Left ventricle myocardium superior (tissue), 1 donor: ENCODE measurements at regions not wholly inside any gene's neighbourhood (a gene's known extent, or its start where the extent isn't known, plus 50 kb on each side); places are given as distances from the start of the nearest gene placed in this dataset.
"Not testable (repeated sequence)": the region's sequence is repeated elsewhere in the genome, so short reads cannot be mapped to it uniquely, and the experiment has no call there.

Experiments used
- ATAC-seq: fragments of 200-7000 bp; cut with Tn5 transposase; one replicate; pipeline ENCODE4 v1.9.1; 2020; ENCODE audit warnings: mild to moderate bottlenecking, moderate library complexity
- DNase-seq: peaks from one replicate; pipeline ENCODE4 v3.0.0-alpha.2; 2020
- intact Hi-C: fragments of 100-400 bp; cut with micrococcal nuclease; formaldehyde crosslinking; loops from one replicate; pipeline ENCODE4 v1.11.0; 2022
- donor health status: DM: no; HTN: yes; CAD: no; lungs with severe emphysema.

GRCh38 chr2:153320879-153321278 is 157.7 kb downstream of the RPRM start:
- DNase-seq (no peak), ATAC-seq (no peak)
- intact Hi-C loops: no loop called here

DNA sequence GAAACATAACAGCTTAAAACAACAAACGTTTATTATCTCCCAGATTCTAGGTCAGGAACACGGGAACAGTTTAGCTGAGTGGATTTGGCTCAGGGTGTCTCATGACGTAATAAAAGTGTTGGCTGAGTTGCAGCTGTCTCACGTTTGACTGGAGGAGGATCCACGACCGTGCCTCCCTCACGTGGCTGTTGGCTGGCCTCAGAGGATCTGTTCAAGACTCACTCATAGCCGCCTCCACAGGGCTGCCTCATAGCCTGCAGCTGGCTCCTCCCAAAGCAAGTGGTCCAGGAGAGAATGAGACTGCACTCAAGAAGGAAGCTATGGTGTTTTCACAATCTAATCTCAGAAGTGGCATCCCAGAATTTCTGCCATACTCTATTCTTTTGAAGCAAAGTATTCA is 167.1 kb downstream of the RPRM start:
- intact Hi-C loops: no loop called here
- no peak for DNase-seq
- ATAC-seq: no peak

GRCh38 chr2:153308466-153308865 is 170.1 kb downstream of the RPRM start:
- no peak for DNase-seq
- no peak for ATAC-seq
- intact Hi-C loops: no loop called here

GRCh38 chr2:153307223-153307622 is 171.3 kb downstream of the RPRM start:
- ATAC-seq: no peak
- DNase-seq: no peak
- intact Hi-C loops: no loop called here

GRCh38 chr2:153299809-153300208 is 178.8 kb downstream of the RPRM start:
- ATAC-seq (no peak), DNase-seq (no peak)
- intact Hi-C loops: no loop called here

DNA sequence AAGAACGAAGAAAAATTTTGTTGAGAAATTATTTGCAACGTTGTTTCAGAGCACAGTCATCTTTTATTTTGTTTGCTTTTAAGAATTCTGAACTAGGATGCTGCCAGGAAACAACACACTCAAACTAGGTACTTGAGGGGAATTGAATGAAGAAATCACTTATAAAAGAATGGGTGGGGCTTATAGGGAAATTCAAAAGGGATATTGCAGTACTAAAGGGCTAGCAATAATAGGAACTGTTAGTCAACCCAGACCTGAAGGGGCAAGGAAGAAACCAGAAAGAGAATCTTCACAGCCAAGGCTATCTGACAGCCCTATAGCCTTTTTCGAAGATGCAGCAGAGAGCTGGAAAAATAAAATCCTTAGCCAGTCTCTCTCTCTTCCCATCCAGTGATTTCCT is 179.3 kb downstream of the RPRM start:
- DNase-seq (no peak), ATAC-seq (no peak)
- intact Hi-C loops: no loop called here

DNA sequence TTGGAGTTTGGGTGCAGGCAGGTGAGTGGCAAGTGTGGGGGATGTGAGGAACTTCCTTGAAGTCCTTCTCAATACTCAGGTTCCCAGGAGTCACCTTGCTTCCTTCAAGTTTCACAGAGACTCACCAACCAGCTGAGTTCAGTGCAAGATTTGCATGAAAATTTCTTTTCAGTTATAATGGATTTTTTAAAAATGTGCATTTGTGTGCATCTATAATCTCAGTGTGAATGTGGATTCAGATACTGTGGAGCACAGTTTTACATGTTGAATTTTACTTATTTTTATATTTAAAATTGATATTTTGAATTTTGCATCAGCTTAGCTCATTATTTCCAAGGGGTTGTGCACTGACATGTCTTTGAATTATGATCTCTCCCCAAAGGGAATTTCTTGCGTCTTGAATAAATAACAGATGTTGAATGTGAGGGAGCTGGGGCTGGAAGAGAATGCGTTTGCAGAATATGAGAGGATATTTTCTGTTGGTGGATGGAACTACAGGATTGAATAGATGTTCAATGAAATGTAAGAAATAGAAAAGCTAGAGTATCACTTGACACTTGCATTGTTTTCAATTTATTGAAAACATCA is 184.3 kb downstream of the RPRM start:
- ATAC-seq (no peak), DNase-seq (no peak)
- intact Hi-C loops: no loop called here

- intact Hi-C loops: no loop called here
- no peak for ATAC-seq
- no peak for DNase-seq
Observed at GRCh38 chr2:153291718-153292117, 186.8 kb downstream of the RPRM start.

GRCh38 chr2:153287109-153287801 is 191.3 kb downstream of the RPRM start:
- ATAC-seq (no peak), DNase-seq (no peak)
- intact Hi-C loops: no loop called here

GRCh38 chr2:153268941-153269461 is 209.6 kb downstream of the RPRM start:
- intact Hi-C loops: no loop called here
- no peak for ATAC-seq

DNA sequence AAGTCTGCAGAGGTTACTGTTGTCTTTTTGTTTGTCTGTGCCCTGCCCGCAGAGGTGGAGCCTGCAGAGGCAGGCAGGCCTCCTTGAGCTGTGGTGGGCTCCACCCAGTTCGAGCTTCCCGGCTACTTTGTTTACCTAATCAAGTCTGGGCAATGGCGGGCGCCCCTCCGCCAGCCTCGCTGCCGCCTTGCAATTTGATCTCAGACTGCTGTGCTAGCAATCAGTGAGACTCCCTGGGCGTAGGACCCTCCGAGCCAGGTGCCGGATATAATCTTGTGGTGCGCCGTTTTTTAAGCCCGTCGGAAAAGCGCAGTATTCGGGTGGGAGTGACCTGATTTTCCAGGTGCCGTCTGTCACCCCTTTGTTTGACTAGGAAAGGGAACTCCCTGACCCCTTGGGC is 221.7 kb downstream of the RPRM start:
- DNase-seq, ATAC-seq, intact Hi-C loops: not testable (repeated sequence)

More at GRCh38 chr2:153268941-153269461, 209.6 kb downstream of the RPRM start:
- DNase-seq: no peak

GRCh38 chr2:153246636-153247035 is 231.9 kb downstream of the RPRM start:
- DNase-seq, intact Hi-C loops: not testable (repeated sequence)

DNA sequence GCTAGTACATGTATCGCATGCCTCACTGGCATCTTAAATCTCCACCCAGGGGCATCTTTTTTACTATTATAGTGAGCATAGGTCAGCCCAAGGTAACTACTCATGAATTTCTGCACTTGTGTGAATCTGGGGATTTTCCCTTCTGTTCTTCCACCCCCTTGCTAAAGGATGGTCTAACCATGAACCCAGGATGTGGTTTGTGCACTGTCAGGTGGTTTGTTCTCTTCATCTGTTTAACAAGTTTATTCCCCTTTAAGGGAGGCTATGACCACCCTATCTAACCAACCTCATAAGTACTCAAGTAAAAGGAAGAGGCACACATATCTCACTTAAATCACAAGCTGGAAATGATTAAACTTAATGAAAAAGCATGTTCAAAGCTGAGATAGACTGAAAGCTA is 243.0 kb downstream of the RPRM start:
- ATAC-seq: no peak
- no peak for DNase-seq
- intact Hi-C loops: no loop called here

More at GRCh38 chr2:153246636-153247035, 231.9 kb downstream of the RPRM start:
- ATAC-seq: not testable (repeated sequence)

DNA sequence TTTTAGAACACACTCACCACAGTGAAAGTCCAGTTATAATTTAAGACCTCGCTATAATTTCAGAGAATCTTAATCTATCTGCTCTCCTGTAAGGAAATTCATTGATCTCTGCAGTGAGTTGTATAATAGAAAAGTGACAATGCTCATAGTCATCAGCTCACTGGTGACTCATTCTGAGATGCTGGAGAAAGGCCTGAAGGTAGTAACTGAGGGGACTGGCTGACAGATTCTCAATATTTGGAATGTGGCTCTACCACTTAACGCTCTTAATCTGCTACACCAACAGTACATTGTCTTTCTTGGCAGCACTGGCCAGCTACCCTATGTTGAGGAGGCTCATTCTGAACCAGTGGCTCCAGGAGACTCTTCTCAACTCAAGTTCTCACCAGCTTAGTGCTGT is 246.1 kb downstream of the RPRM start:
- ATAC-seq (no peak), DNase-seq (no peak)
- intact Hi-C loops: no loop called here

GRCh38 chr2:153230977-153231376 is 247.6 kb downstream of the RPRM start:
- no peak for ATAC-seq

GRCh38 chr2:153228904-153229303 is 249.7 kb downstream of the RPRM start:
- ATAC-seq (no peak), DNase-seq (no peak)
- intact Hi-C loops: no loop called here

More at GRCh38 chr2:153230977-153231376, 247.6 kb downstream of the RPRM start:
- DNase-seq: no peak
- intact Hi-C loops: no loop called here

DNA sequence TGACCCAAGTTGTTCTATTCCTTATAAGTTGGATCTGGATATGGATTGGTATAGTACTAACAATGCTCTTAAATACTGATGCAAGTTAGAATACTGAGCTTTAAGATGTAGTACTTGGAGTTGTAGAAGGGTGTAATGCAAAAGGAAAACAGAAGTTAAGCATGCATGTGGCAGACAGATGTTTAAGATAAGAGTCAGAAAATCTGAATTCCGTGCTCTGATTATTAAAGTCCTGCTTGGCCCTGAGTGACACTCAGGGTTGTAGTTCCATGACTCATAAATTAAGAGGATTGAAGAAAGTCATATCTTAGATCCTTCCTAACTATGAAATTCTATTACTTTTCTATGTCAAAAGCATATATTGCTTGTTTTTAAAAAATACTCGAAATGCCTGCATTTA is 250.6 kb downstream of the RPRM start:
- no peak for ATAC-seq
- no peak for DNase-seq
- intact Hi-C loops: no loop called here

GRCh38 chr2:153222231-153223165 is 256.1 kb downstream of the RPRM start:
- ATAC-seq (no peak), DNase-seq (no peak)
- intact Hi-C loops: no loop called here

GRCh38 chr2:153221506-153221905 is 257.1 kb downstream of the RPRM start:
- no peak for DNase-seq
- no peak for ATAC-seq
- intact Hi-C loops: no loop called here

DNA sequence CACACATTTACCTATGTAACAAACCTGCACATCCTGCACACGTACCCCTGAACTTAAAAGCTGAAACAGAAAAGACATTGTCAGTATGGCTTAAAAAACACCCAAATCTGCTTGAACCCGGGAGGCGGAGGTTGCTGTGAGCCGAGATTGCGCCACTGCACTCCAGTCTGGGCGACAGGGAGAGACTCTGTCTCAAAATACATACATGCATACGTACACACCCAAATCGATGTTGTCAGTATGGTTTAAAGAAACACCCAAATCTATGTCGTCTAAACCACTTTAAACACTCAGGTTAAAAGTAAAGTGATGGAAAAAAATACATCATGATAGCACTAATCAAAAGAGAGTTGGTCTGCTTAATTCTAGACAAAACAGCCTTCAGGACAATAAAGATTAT is 257.5 kb downstream of the RPRM start:
- DNase-seq: no peak
- no peak for ATAC-seq
- intact Hi-C loops: no loop called here
